Testis (tissue), 2 donors: ENCODE measurements at regions not wholly inside any gene's neighbourhood (a gene's known extent, or its start where the extent isn't known, plus 50 kb on each side); places are given as distances from the start of the nearest gene placed in this dataset.

Experiments used
- CTCF ChIP-seq, 3 experiments: fragments of 450-650 bp in 2 of 3; fragments of 200-600 bp in 1 of 3; sonication (generic) in 1 of 3; IDR thresholded peaks; one replicate each; pipeline ENCODE4 v1.5.1; 2016 to 2019; ENCODE audit warnings: antibody characterized with exemption in 3 of 3, mild to moderate bottlenecking in 2 of 3, moderate library complexity in 1 of 3
- POLR2A ChIP-seq: fragments of 450-650 bp; IDR thresholded peaks from one replicate; pipeline ENCODE4 v1.6.1; 2017; ENCODE audit warnings: antibody characterized with exemption, mild to moderate bottlenecking, moderate library complexity

- no peak for TF ChIP-seq CTCF (IDR thresholded peaks at IDR 0.05)
- TF ChIP-seq POLR2A: no peak
These were observed 109.6 kb upstream of the ZNF678 start for GRCh38 chr1:227453631-227454355.
